ENCODE measurements at regions not wholly inside any gene's neighbourhood (a gene's known extent, or its start where the extent isn't known, plus 50 kb on each side); places are given as distances from the start of the nearest gene placed in this dataset.

- TF ChIP-seq, protein P1, sequence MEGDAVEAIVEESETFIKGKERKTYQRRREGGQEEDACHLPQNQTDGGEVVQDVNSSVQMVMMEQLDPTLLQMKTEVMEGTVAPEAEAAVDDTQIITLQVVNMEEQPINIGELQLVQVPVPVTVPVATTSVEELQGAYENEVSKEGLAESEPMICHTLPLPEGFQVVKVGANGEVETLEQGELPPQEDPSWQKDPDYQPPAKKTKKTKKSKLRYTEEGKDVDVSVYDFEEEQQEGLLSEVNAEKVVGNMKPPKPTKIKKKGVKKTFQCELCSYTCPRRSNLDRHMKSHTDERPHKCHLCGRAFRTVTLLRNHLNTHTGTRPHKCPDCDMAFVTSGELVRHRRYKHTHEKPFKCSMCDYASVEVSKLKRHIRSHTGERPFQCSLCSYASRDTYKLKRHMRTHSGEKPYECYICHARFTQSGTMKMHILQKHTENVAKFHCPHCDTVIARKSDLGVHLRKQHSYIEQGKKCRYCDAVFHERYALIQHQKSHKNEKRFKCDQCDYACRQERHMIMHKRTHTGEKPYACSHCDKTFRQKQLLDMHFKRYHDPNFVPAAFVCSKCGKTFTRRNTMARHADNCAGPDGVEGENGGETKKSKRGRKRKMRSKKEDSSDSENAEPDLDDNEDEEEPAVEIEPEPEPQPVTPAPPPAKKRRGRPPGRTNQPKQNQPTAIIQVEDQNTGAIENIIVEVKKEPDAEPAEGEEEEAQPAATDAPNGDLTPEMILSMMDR (conservative IDR thresholded peaks at IDR 0.05): no peak
- no peaks in the 10 kb centered on the region for H3K36me3 Mint-ChIP-seq (ENCODE audit: low read depth)
- peaks cover 46% of the 10 kb centered on the region for H3K4me1 Mint-ChIP-seq
- no peak for DNase-seq (ENCODE audit: low read depth, low spot score)
- peak overlapping the region; percentile 63 for H3K27ac Mint-ChIP-seq (ENCODE audit: unreplicated experiment)
- H3K9me3 Mint-ChIP-seq: no peaks in the 10 kb centered on the region
- no peak overlapping the region for H3K4me3 Mint-ChIP-seq
- H3K27me3 Mint-ChIP-seq (ENCODE audit: low read depth): no peaks in the 10 kb centered on the region
These were observed 609.1 kb upstream of the GRAMD2B start for GRCh38 chr5:125814119-125814518.

- Mint-ChIP-seq H3K9me3 (peaks cover 11% of the 10 kb centered on the region), H3K4me1 (peaks cover 4% of the 10 kb centered on the region), H3K27ac (ENCODE audit: unreplicated experiment) (no peak overlapping the region), H3K27me3 (ENCODE audit: low read depth) (no peaks in the 10 kb centered on the region), H3K36me3 (ENCODE audit: low read depth) (no peaks in the 10 kb centered on the region), H3K4me3 (no peak overlapping the region)
- TF ChIP-seq, protein P1 (conservative IDR thresholded peaks at IDR 0.05): no peak
- no peak for DNase-seq (ENCODE audit: low read depth, low spot score)
These were observed 599.6 kb upstream of the GRAMD2B start for GRCh38 chr5:125823572-125823971.

DNA sequence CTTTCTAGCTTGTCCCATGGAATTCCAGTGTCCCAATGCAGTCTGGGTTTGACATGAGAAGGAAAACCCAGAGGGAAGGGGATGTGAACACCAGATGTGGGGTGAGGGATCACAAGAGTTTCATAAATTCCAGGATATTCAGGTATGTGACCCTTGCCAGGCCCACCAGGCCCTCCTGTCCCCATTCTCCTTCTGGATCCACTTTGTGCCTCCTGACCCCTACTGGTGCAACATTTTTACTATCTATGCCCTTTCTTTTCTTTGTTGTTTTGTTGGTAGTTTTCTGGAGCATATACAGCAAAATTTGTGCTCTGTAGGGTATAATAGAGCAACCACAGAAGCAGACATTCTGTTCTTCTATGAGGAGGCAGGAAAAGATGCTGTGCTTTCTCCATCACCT, 597.0 kb upstream of the GRAMD2B start:
- Mint-ChIP-seq H3K9me3 (peaks cover 22% of the 10 kb centered on the region), H3K4me3 (no peak overlapping the region), H3K27me3 (ENCODE audit: low read depth) (no peaks in the 10 kb centered on the region), H3K27ac (ENCODE audit: unreplicated experiment) (no peak overlapping the region), H3K4me1 (no peaks in the 10 kb centered on the region), H3K36me3 (ENCODE audit: low read depth) (peaks cover 11% of the 10 kb centered on the region)
- no peak for DNase-seq (ENCODE audit: low read depth, low spot score)
- TF ChIP-seq, protein P1 (conservative IDR thresholded peaks at IDR 0.05): no peak

GRCh38 chr5:125829349-125829748, 593.9 kb upstream of the GRAMD2B start:
- Mint-ChIP-seq H3K27me3 (ENCODE audit: low read depth) (no peaks in the 10 kb centered on the region), H3K4me3 (no peak overlapping the region), H3K27ac (ENCODE audit: unreplicated experiment) (peak overlapping the region; percentile 6), H3K9me3 (peaks cover 22% of the 10 kb centered on the region), H3K4me1 (peaks cover 15% of the 10 kb centered on the region), H3K36me3 (ENCODE audit: low read depth) (peaks cover 14% of the 10 kb centered on the region)
- TF ChIP-seq, protein P1 (conservative IDR thresholded peaks at IDR 0.05): no peak
- no peak for DNase-seq (ENCODE audit: low read depth, low spot score)

DNA sequence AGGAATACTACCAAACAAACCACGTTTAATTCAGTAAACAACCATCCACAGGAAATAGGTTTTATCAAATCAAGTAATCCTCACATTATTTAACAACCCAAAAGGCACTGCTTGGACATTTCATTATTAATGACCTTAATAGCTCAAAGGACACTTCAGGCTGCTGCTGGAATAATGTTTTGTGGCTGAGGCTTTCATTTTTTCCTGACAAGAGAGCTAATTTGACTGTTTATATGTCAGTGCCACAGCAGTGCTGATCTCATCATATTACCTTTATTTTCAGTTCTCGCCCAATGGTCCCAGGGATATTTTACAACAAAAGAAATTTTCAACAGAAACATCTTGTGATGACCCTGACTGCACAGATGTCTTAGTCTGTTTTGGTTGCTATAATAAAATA, 589.8 kb upstream of the GRAMD2B start:
- Mint-ChIP-seq H3K27ac (ENCODE audit: unreplicated experiment) (no peak overlapping the region), H3K9me3 (peaks cover 11% of the 10 kb centered on the region), H3K4me3 (no peak overlapping the region), H3K27me3 (ENCODE audit: low read depth) (no peaks in the 10 kb centered on the region), H3K4me1 (peaks cover 43% of the 10 kb centered on the region), H3K36me3 (ENCODE audit: low read depth) (peaks cover 14% of the 10 kb centered on the region)
- no peak for DNase-seq (ENCODE audit: low read depth, low spot score)
- TF ChIP-seq, protein P1 (conservative IDR thresholded peaks at IDR 0.05): no peak

Data from neural crest cell (in vitro differentiated cells).